Body of pancreas (tissue), 4 donors: ENCODE measurements at regions not wholly inside any gene's neighbourhood (a gene's known extent, or its start where the extent isn't known, plus 50 kb on each side); places are given as distances from the start of the nearest gene placed in this dataset.

Experiments used
- CTCF ChIP-seq, 7 experiments: fragments of 450-650 bp in 4 of 7; fragments of 200-600 bp in 3 of 7; sonication (generic) in 3 of 7; IDR thresholded peaks; one replicate each; pipeline ENCODE4 v1.5.1; 2016 to 2019; ENCODE audit warnings: antibody characterized with exemption in 7 of 7
- POLR2A ChIP-seq, 3 donors: fragments of 450-650 bp; IDR thresholded peaks; one replicate each; pipeline ENCODE4 v1.6.1; 2016; ENCODE audit warnings: antibody characterized with exemption in 3 of 3, mild to moderate bottlenecking in 2 of 3

- TF ChIP-seq POLR2A (IDR thresholded peaks at IDR 0.05) (no peak), CTCF (IDR thresholded peaks at IDR 0.05) (no peak)
These were observed 156.1 kb downstream of the MRPL14 start for GRCh38 chr6:43970913-43971775.
